ENCODE measurements at regions not wholly inside any gene's neighbourhood (a gene's known extent, or its start where the extent isn't known, plus 50 kb on each side); places are given as distances from the start of the nearest gene placed in this dataset.

GRCh38 chr5:135127439-135128240 lies 93.6 kb upstream of the PITX1 start:
- H3K9me3 Mint-ChIP-seq = no peaks in the 10 kb centered on the region
- CTCF ChIA-PET = no interaction called here
- peaks cover 2% of the 10 kb centered on the region for H3K27me3 Mint-ChIP-seq
- no peaks in the 10 kb centered on the region for H3K36me3 Mint-ChIP-seq (ENCODE audit: low read depth)
- no peak overlapping the region for H3K27ac Mint-ChIP-seq
- no peaks in the 10 kb centered on the region for H3K4me1 Mint-ChIP-seq (ENCODE audit: low read depth)
- no peak for DNase-seq
- no peak overlapping the region for H3K4me3 Mint-ChIP-seq
- no peak for ATAC-seq
- intact Hi-C loops (cut with micrococcal nuclease) = no loop called here
- POLR2A ChIA-PET = no interaction called here
- TF ChIP-seq CTCF (IDR thresholded peaks at IDR 0.05) = no peak

GRCh38 chr5:135126688-135127438 lies 92.8 kb upstream of the PITX1 start:
- POLR2A ChIA-PET = no interaction called here
- Mint-ChIP-seq H3K27ac (no peak overlapping the region), H3K27me3 (peaks cover 2% of the 10 kb centered on the region), H3K9me3 (no peaks in the 10 kb centered on the region), H3K36me3 (ENCODE audit: low read depth) (no peaks in the 10 kb centered on the region), H3K4me3 (no peak overlapping the region), H3K4me1 (ENCODE audit: low read depth) (no peaks in the 10 kb centered on the region)
- intact Hi-C loops (cut with micrococcal nuclease) = no loop called here
- DNase-seq (no peak), ATAC-seq (no peak)
- CTCF ChIA-PET = no interaction called here
- no peak for TF ChIP-seq CTCF (IDR thresholded peaks at IDR 0.05)

- H3K4me1 Mint-ChIP-seq (ENCODE audit: low read depth) = no peaks in the 10 kb centered on the region
- ChIA-PET CTCF (no interaction called here), POLR2A (no interaction called here)
- intact Hi-C loops (cut with micrococcal nuclease) = no loop called here
- ATAC-seq = no peak
- H3K9me3 Mint-ChIP-seq = no peaks in the 10 kb centered on the region
- H3K4me3 Mint-ChIP-seq = no peak overlapping the region
- TF ChIP-seq CTCF (IDR thresholded peaks at IDR 0.05) = no peak
- DNase-seq = no peak
- H3K36me3 Mint-ChIP-seq (ENCODE audit: low read depth) = no peaks in the 10 kb centered on the region
- H3K27ac Mint-ChIP-seq = no peak overlapping the region
- H3K27me3 Mint-ChIP-seq = peaks cover 2% of the 10 kb centered on the region
Observed at GRCh38 chr5:135124724-135125123, 90.7 kb upstream of the PITX1 start.

- H3K9me3 Mint-ChIP-seq = no peaks in the 10 kb centered on the region
- intact Hi-C loops (cut with micrococcal nuclease) = no loop called here
- H3K27me3 Mint-ChIP-seq = peaks cover 2% of the 10 kb centered on the region
- H3K27ac Mint-ChIP-seq = no peak overlapping the region
- DNase-seq (no peak), ATAC-seq (no peak)
- no peaks in the 10 kb centered on the region for H3K36me3 Mint-ChIP-seq (ENCODE audit: low read depth)
- POLR2A ChIA-PET = no interaction called here
- no peak overlapping the region for H3K4me3 Mint-ChIP-seq
- CTCF ChIA-PET = no interaction called here
- H3K4me1 Mint-ChIP-seq (ENCODE audit: low read depth) = no peaks in the 10 kb centered on the region
- no peak for TF ChIP-seq CTCF (IDR thresholded peaks at IDR 0.05)
Observed at GRCh38 chr5:135124128-135124527, 90.1 kb upstream of the PITX1 start.

- DNase-seq (no peak), ATAC-seq (no peak)
- POLR2A ChIA-PET = no interaction called here
- CTCF ChIA-PET = no interaction called here
- Mint-ChIP-seq H3K27me3 (peaks cover 2% of the 10 kb centered on the region), H3K4me1 (ENCODE audit: low read depth) (no peaks in the 10 kb centered on the region), H3K4me3 (no peak overlapping the region), H3K9me3 (no peaks in the 10 kb centered on the region), H3K36me3 (ENCODE audit: low read depth) (no peaks in the 10 kb centered on the region), H3K27ac (no peak overlapping the region)
- intact Hi-C loops (cut with micrococcal nuclease) = no loop called here
- TF ChIP-seq CTCF (IDR thresholded peaks at IDR 0.05) = no peak
Observed at GRCh38 chr5:135122797-135123196, 88.8 kb upstream of the PITX1 start.
